Psoas muscle (tissue), 7 donors: ENCODE measurements at regions not wholly inside any gene's neighbourhood (a gene's known extent, or its start where the extent isn't known, plus 50 kb on each side); places are given as distances from the start of the nearest gene placed in this dataset.

ENCODE experiments used
- ATAC-seq, 4 donors: fragments of 200-7000 bp; cut with Tn5 transposase; one replicate each; pipeline ENCODE4 v1.9.1; 2020; ENCODE audit warnings: moderate library complexity in 3 of 4, mild to moderate bottlenecking in 2 of 4
- DNase-seq, 2 donors: peaks; one replicate each; pipeline ENCODE4 v3.0.0-alpha.2; 2020
- H3K27ac ChIP-seq: fragments of 200-600 bp; one replicate; pipeline ENCODE4 v1.8.0; 2022
- H3K27me3 ChIP-seq, 3 donors: fragments of 200-600 bp in 1 of 3; one replicate each; pipeline versions ENCODE4 v1.6.1 to v1.8.0; 2013 to 2022; ENCODE audit warnings: low read length in 2 of 3, mild to moderate bottlenecking in 2 of 3, moderate library complexity in 1 of 3; ENCODE audit not compliant: insufficient read depth in 3 of 3
- H3K36me3 ChIP-seq, 2 donors: fragments of 200-600 bp in 1 of 2; one replicate each; pipeline versions ENCODE4 v1.6.1 to v1.8.0; 2013 to 2022; ENCODE audit warnings: low read depth in 1 of 2, mild to moderate bottlenecking in 1 of 2, moderate library complexity in 1 of 2; ENCODE audit not compliant: insufficient read depth in 1 of 2
- H3K4me1 ChIP-seq: fragments of 200-600 bp; one replicate; pipeline ENCODE4 v1.8.0; 2022
- H3K4me3 ChIP-seq: fragments of 200-600 bp; one replicate; pipeline ENCODE4 v1.8.0; 2022; ENCODE audit warnings: mild to moderate bottlenecking
- H3K9me3 ChIP-seq: fragments of 200-600 bp; one replicate; pipeline ENCODE4 v1.8.0; 2022
- CTCF ChIP-seq: fragments of 200-600 bp; IDR thresholded peaks from one replicate; pipeline ENCODE4 v1.8.0; 2022; ENCODE audit warnings: antibody characterized with exemption
- WGBS, 3 donors: extraction: QIAGEN DNeasy Blood & Tissue Kit; methylation state at CpG; one replicate each; pipeline versions ENCODE4 v1.1.6 to v1.1.7; 2013; 5-methylcytosine and 5-hydroxymethylcytosine counted together
- intact Hi-C, 2 donors: fragments of 100-400 bp; cut with DNase I; formaldehyde crosslinking; loops; one replicate each; pipeline versions ENCODE4 v1.11.0 to v1.14.2; 2022
- donor health status: healthy with polysubstance abuse.
- donor health status: DM: no; HTN: no; CAD: no; lungs with moderate emphysema.
- donor health status: Bipolar disorder and iron deficiency.
- donor health status: healthy.
- donor health status: DM: yes; HTN: yes; CAD: no.
- donor health status: DM: no; HTN: no; CAD: no.
- donor health status: DM: yes; HTN: yes; CAD: no.

GRCh38 chr5:38736089-38736488 lies 109.7 kb upstream of the OSMR start:
- intact Hi-C loops = no loop called here
- H3K4me1 ChIP-seq = no peaks in the 10 kb centered on the region
- ATAC-seq = no peak
- H3K27me3 ChIP-seq = no peaks in the 10 kb centered on the region
- H3K4me3 ChIP-seq = no peak overlapping the region
- no peak for TF ChIP-seq CTCF
- DNase-seq = no peak
- H3K36me3 ChIP-seq = no peaks in the 10 kb centered on the region
- no peak overlapping the region for H3K27ac ChIP-seq
- no peaks in the 10 kb centered on the region for H3K9me3 ChIP-seq
- WGBS, 3 donors = 44 to 93% (median 69%) methylated on average over 2 of the region's 2 CpGs

GRCh38 chr5:38737976-38738375 lies 107.8 kb upstream of the OSMR start:
- no peaks in the 10 kb centered on the region for H3K36me3 ChIP-seq
- DNase-seq = no peak
- no peaks in the 10 kb centered on the region for H3K9me3 ChIP-seq
- no peaks in the 10 kb centered on the region for H3K27me3 ChIP-seq
- H3K4me3 ChIP-seq = no peak overlapping the region
- no peak overlapping the region for H3K27ac ChIP-seq
- intact Hi-C loops = no loop called here
- H3K4me1 ChIP-seq = no peaks in the 10 kb centered on the region
- no peak for TF ChIP-seq CTCF
- 95 to 98% (median 97%) methylated on average over 6 of the region's 6 CpGs for WGBS, 3 donors
- no peak for ATAC-seq

- DNase-seq = no peak
- no peak for TF ChIP-seq CTCF
- Histone ChIP-seq H3K36me3 (no peaks in the 10 kb centered on the region), H3K4me1 (no peaks in the 10 kb centered on the region), H3K4me3 (no peak overlapping the region), H3K27me3 (no peaks in the 10 kb centered on the region), H3K9me3 (peaks cover 6% of the 10 kb centered on the region), H3K27ac (no peak overlapping the region)
- WGBS, 3 donors = 86 to 90% (median 86%) methylated on average over 4 of the region's 4 CpGs
- ATAC-seq = no peak
- intact Hi-C loops = no loop called here
Observed at GRCh38 chr5:38739011-38739704, 106.7 kb upstream of the OSMR start.

GRCh38 chr5:38739705-38740045 lies 106.1 kb upstream of the OSMR start:
- H3K27me3 ChIP-seq = no peaks in the 10 kb centered on the region
- H3K4me1 ChIP-seq = no peaks in the 10 kb centered on the region
- 98 to 99% (median 98%) methylated on average over 1 of the region's 1 CpG for WGBS, 3 donors
- no peak overlapping the region for H3K4me3 ChIP-seq
- intact Hi-C loops = no loop called here
- H3K27ac ChIP-seq = no peak overlapping the region
- TF ChIP-seq CTCF = no peak
- no peaks in the 10 kb centered on the region for H3K36me3 ChIP-seq
- H3K9me3 ChIP-seq = peaks cover 6% of the 10 kb centered on the region
- DNase-seq (no peak), ATAC-seq (no peak)

DNA sequence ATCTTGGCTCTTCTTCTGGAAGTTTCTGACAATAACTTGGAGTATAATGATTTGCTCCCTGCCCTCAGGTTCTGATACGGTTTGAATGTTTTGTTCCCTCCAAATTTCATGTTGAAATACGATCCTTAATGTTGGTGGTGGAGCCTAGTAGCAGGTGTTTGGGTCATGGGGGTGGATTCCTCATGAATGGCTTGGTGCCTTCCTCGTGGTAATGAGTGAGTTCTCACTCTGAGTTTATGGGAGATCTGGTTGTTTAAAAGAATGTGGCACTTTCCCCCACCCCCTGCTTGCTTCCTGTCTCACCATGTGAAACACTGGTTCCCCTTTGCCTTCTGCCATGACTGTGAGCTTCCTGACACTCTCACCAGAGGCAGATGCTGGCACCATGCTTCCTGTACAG lies 103.0 kb upstream of the OSMR start:
- Histone ChIP-seq H3K27ac (no peak overlapping the region), H3K4me3 (no peak overlapping the region), H3K9me3 (peaks cover 6% of the 10 kb centered on the region), H3K36me3 (no peaks in the 10 kb centered on the region), H3K4me1 (no peaks in the 10 kb centered on the region), H3K27me3 (no peaks in the 10 kb centered on the region)
- ATAC-seq = no peak
- WGBS, 3 donors = 22 to 50% (median 32%) methylated on average over 3 of the region's 3 CpGs
- TF ChIP-seq CTCF = no peak
- intact Hi-C loops = no loop called here
- DNase-seq = no peak
